EH (cell line): ENCODE measurements at regions not wholly inside any gene's neighbourhood (a gene's known extent, or its start where the extent isn't known, plus 50 kb on each side); places are given as distances from the start of the nearest gene placed in this dataset.

Source experiments
- DNase-seq: peaks from one replicate; pipeline ENCODE4 v3.0.0-alpha.2; 2015; ENCODE audit warnings: low read depth

GRCh38 chr2:200752332-200752731, 59.4 kb upstream of the BZW1 start:
- no peak for DNase-seq

- DNase-seq = no peak
Observed at GRCh38 chr2:200752835-200753234, 58.9 kb upstream of the BZW1 start.

GRCh38 chr2:200756618-200757321, 54.9 kb upstream of the BZW1 start:
- DNase-seq = peak; percentile 90

GRCh38 chr2:200757399-200757798, 54.3 kb upstream of the BZW1 start:
- no peak for DNase-seq

- DNase-seq = no peak
Observed at GRCh38 chr2:200758341-200758740, 53.4 kb upstream of the BZW1 start.

GRCh38 chr2:200761266-200761665, 50.4 kb upstream of the BZW1 start:
- DNase-seq = peak; percentile 90
